NCI-H146 (cell line): ENCODE measurements at regions not wholly inside any gene's neighbourhood (a gene's known extent, or its start where the extent isn't known, plus 50 kb on each side); places are given as distances from the start of the nearest gene placed in this dataset.
A peak's percentile ranks its signal among the peaks of the same experiment; 100 is the strongest.

Experiments used
- DNase-seq: peaks from one replicate; lab custom pipeline; 2025; lab: John Stamatoyannopoulos, UW

GRCh38 chr11:37072538-37073055 is 474.6 kb upstream of the RAG2 start:
- DNase-seq, result no peak

- no peak for DNase-seq
These were observed 452.3 kb upstream of the RAG2 start for GRCh38 chr11:37050311-37050710.

- no peak for DNase-seq
These were observed 442.9 kb upstream of the RAG2 start for GRCh38 chr11:37040921-37041320.

GRCh38 chr11:37038911-37039310 is 440.9 kb upstream of the RAG2 start:
- DNase-seq, result no peak

GRCh38 chr11:37026741-37027140 is 428.7 kb upstream of the RAG2 start:
- no peak for DNase-seq

GRCh38 chr11:37026326-37026725 is 428.3 kb upstream of the RAG2 start:
- DNase-seq, result no peak

- no peak for DNase-seq
These were observed 408.5 kb upstream of the RAG2 start for GRCh38 chr11:37006563-37006962.

GRCh38 chr11:37002831-37003230 is 404.8 kb upstream of the RAG2 start:
- DNase-seq, result no peak

GRCh38 chr11:36997656-36998055 is 399.6 kb upstream of the RAG2 start:
- no peak for DNase-seq

- no peak for DNase-seq
These were observed 398.8 kb upstream of the RAG2 start for GRCh38 chr11:36996795-36997194.

GRCh38 chr11:36994208-36994607 is 396.2 kb upstream of the RAG2 start:
- DNase-seq, result no peak

GRCh38 chr11:36988556-36988955 is 390.5 kb upstream of the RAG2 start:
- no peak for DNase-seq

GRCh38 chr11:36985562-36985961 is 387.5 kb upstream of the RAG2 start:
- DNase-seq, result no peak

- DNase-seq, result no peak
These were observed 378.7 kb upstream of the RAG2 start for GRCh38 chr11:36976741-36977140.

- DNase-seq, result no peak
These were observed 376.7 kb upstream of the RAG2 start for GRCh38 chr11:36974771-36975170.

GRCh38 chr11:36953976-36954375 is 355.9 kb upstream of the RAG2 start:
- DNase-seq, result no peak

- no peak for DNase-seq
These were observed 350.6 kb upstream of the RAG2 start for GRCh38 chr11:36948460-36949127.

GRCh38 chr11:36945384-36945783 is 347.3 kb upstream of the RAG2 start:
- no peak for DNase-seq

- no peak for DNase-seq
These were observed 335.4 kb upstream of the RAG2 start for GRCh38 chr11:36933481-36933880.

- no peak for DNase-seq
These were observed 333.1 kb upstream of the RAG2 start for GRCh38 chr11:36931139-36931538.

- DNase-seq, result no peak
These were observed 332.2 kb upstream of the RAG2 start for GRCh38 chr11:36930256-36930655.

- no peak for DNase-seq
These were observed 331.4 kb upstream of the RAG2 start for GRCh38 chr11:36929401-36929800.

- no peak for DNase-seq
These were observed 330.6 kb upstream of the RAG2 start for GRCh38 chr11:36928621-36929020.

GRCh38 chr11:36899800-36900199 is 301.8 kb upstream of the RAG2 start:
- peak; percentile 7 for DNase-seq
